Right renal cortex interstitium (tissue), 3 donors: ENCODE measurements at regions not wholly inside any gene's neighbourhood (a gene's known extent, or its start where the extent isn't known, plus 50 kb on each side); places are given as distances from the start of the nearest gene placed in this dataset.

ENCODE experiments used
- DNase-seq, 3 donors: peaks; one replicate each; pipeline ENCODE4 v3.0.0-alpha.2; 2013; ENCODE audit warnings: low read depth in 3 of 3, low spot score in 2 of 3

DNA sequence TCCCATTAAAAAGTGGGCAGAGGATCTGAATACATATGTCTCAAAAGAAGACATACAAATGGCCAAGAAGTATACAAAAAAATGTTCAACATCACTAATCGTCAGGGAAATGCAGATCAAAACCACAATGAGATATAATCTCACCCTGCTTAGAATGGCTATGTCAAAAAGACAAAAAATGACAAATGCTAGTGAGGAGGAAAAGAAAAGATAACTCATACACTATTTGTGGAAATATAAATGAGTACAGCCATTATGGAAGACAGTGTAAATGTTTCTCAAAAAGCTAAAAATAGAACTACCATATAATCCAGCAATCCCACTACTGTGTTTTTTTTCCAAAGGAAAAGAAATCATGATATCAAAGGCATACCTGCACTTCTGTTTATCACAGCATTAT lies 450.7 kb downstream of the EFNA5 start:
- DNase-seq: no peak

DNA sequence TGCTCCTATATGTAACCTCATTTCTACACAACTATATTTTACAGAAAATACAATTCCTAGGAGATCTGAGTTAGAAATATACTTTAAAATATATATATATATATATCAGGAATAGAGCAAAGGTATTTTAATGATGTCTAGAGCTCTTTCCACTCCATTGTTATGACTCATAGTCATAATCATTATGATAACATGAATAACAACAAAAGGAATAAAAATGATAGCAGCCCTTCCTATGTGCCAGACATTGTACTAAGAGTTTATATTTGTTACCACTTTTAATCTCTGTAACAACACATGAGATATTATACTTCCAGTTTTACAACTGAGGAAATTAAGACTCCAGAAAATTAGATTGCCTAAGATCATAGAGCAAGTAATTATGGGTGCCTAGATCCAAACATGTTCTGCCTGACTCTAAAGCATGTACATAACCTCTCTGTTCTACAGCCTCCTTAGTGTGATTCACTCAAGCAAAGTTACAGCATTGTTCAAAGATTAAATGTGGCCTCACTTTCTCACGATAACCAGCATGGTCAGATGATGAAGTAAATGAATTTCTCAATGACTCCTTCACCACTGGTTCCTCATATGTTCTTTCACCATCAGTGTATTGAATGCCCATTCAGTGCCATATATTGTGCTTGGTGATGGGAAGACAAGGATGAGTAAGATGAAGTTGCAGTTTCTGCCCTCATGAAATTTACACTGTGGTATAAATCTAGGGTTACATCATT lies 452.1 kb downstream of the EFNA5 start:
- DNase-seq: no peak

DNA sequence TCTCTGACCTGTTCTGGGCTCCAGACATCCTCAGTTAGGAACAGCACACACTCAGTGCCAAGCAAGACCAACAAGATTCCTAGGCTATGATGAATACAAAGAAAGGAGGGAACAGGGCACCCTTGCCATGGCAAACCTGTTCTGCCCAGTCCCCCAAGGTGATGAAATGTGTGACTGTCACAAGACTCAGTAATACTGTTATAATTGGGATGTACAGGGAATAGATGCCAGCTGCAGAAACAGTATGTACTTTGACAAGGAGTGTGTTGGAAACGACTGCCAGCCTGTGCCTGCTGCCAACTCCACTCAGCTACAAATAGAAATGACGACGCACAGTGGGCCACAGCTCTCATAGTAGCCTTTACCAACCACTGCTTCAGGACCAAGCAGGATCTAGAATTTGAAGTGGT lies 453.0 kb downstream of the EFNA5 start:
- no peak for DNase-seq

DNA sequence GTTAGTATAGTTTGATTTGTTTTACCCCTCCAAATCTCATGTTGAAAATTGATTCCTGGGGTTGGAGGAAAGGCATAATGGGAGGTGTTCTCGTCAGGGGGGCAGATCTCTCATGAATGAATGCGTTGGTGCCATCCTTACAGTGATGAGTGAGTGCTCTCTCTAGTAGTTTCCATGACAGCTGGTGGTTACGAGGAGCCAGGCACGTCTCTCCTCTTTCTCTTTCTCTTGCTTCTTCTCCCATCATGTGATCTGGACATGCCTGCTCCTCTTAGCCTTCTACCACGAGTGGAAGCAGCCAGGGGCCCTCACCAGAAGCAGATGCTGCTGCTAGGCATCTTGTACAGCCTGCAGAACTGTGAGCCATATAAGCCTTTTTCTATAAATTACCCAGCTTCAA lies 454.1 kb downstream of the EFNA5 start:
- DNase-seq: no peak

DNA sequence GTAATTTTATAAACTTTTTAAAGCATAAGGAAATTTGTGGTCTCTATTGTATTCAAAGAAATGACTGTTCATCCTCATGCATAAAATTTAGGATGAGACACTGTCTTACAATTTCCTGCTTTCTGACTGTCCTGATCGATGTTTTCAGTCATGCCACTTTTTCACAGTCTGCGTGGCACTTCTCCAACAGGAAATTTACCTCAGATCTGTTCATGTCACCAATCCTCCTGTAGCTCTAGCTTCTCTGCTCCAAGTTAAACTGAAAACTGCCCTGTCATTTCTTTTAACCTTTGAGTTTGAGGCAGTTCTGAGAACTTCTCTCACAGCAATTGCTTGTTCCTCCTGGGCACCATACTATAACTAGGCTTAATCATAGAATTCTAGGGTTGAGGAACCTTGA lies 455.1 kb downstream of the EFNA5 start:
- DNase-seq: no peak

DNA sequence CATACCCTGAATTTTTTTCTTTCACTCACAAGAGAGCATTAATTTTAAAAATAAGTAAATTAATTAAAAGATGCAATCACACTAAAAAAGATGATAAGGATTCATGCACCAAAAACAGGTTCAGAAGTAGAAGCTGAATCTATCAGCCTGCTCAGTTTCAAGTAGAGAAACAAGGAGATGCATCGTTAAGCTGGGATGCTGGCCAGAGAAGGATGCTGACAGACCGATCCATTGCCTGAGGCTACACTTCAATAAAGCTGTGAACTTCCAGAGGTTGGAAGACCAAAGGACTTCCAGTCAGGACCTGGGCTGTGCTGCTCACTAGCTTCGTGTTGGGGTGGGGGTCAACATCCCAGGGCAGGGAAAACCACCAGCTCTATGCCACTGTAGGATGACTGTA lies 457.7 kb downstream of the EFNA5 start:
- no peak for DNase-seq

DNA sequence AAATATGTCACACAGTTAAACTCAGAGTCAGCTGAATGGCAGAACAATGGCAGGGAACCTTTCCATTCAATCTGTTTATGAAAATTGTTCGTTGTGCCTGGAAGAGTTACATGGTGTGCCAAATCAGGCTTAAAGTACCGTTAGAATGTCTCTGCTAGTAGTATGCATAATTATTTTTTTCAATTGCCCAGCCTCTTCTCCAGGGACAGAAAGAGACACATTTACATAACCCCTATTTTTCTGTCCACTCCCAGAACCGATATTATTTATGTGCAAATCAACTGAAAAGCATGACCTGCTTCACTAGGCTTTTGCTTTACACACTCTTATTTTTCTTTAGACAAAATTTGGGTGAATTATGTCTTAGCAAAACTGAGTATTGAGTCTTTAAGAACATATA lies 459.1 kb downstream of the EFNA5 start:
- DNase-seq: no peak

DNA sequence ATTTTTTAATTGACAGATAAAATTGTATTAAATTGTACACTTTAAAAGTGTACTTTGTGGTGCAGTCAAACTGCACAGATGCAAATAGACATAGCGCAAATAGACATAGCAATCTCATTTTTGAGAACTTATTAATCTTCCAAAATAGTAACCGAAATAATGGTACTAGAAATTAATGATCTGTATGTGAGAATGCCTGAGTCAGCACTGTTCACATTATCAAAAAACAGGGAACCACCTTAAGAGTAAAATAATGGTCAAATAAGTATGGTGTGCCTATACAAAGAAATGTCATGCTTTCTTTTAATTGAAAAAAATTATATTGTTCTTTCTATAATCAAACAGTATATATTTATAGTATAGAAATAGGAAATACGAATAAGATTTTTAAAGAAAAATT lies 461.9 kb downstream of the EFNA5 start:
- DNase-seq: no peak

DNA sequence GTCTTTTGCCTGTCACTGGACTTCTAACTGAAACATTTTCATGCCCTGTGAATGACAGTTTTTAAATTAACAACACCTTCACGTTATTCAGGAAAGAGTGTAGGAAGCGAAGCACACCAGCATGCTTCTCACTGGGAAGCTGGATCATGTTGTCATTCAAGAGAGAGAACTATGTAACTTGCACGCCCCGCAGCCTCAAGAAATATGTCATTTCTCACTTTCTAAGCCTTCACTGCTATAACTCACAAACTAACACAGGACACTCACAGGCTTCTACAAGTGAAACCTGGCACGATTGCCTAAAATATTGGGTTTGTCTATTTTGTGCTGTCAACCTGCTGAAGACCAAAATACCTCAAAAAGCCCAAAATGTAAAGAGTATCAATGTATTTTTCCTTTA lies 466.3 kb downstream of the EFNA5 start:
- no peak for DNase-seq

DNA sequence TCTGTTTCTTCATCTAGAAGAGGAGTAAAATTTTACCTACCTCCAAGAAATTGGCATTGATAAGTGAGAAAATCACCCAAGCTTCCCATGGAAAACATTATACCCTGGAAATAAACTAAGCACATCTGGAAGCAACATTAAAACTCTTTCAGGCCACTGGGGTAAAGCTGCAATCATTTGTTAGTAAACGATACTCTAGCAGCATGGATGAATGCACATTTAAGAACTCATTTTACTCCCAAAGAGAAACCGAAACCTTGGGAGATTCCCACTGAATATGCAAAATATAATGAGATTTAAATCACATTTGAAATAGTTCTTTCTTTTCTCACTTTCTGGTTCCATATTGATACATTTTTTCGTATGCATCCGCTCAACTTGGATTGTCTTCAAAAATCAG lies 467.5 kb downstream of the EFNA5 start:
- peak in 1 of 3 donors; percentile 12 for DNase-seq

DNA sequence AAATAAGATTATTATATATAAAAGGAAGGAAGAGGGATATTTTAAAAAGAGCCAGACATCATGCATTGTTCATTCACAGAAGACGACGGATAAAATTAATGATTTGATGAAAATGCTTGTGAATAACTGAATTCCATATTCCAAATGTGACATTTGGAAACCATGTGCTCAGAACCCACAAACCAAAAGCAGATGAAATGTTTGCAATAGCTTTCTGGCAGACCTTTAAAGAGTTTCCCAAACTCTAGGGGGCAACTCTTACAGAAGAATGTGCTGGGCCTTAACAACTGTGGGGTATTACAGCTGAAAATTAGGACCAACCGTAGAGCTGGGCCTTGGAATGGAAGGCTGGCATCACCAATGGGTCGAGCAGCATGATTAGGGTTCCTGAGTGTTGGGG lies 471.0 kb downstream of the EFNA5 start:
- no peak for DNase-seq

DNA sequence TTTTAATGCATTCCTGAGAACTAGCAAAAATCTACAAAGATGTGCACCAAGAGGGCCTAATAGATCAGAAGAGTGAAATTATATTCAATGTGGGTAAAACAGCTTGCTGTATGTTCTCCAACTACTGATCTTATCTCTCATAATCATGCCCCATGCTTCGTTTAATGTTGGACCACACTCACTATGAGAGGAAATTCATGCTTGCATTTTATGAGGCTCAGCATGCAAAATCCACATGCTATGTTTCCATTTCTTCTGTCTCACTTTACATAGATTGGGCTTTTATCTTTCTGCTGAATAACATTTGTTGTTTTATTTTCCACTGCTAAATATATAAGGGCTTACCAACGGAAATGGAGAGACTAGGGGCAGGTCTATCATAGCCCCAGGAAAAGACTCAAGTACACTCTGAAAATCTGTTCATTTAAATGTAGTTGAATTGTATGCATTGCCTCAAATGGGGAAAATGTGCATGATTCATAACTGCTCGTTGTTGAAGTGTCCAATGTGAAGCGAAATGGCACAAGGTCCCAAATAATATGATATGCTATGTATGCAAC lies 474.2 kb downstream of the EFNA5 start:
- no peak for DNase-seq

DNA sequence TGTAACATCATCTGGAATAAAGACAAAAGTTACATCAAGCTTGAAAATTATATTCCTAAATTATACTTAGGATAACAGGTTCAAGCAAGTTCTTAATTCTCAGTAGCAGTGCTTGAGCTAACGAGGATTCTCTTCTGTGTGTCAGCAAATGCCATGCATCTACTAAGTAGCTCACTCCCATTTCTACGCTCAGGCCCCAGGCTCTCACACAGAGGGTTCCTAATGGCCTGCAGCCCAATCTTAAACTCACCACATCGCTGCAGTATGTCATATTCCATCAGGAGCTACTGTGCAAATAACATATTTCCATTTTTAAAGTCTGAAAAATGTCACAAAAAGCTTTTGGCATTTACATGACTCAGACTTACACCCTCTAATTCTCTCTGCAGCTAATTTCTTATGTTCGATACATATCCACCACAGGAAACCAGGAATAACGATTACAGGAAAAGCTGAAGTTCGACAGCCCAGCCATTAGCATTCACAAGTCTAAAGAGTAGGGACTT lies 474.8 kb downstream of the EFNA5 start:
- DNase-seq: no peak

DNA sequence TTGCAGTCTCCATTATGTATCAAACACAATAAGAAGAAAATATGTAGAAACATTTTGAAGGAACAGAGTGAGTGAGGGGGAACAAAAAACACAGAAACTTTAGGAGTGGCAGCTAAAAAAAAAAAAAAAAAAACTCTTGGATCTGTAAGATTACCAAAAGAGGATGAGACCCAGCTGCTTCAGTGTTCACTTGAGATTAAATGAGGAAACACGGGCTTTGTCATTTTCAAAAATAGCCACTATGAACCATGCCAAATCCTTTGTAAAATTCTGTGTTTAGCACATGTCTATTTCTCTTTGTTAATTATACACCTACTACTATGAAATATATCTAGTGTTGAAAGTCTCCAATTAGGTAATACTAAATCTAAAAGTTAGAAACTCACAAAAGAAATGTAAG lies 485.9 kb downstream of the EFNA5 start:
- no peak for DNase-seq

DNA sequence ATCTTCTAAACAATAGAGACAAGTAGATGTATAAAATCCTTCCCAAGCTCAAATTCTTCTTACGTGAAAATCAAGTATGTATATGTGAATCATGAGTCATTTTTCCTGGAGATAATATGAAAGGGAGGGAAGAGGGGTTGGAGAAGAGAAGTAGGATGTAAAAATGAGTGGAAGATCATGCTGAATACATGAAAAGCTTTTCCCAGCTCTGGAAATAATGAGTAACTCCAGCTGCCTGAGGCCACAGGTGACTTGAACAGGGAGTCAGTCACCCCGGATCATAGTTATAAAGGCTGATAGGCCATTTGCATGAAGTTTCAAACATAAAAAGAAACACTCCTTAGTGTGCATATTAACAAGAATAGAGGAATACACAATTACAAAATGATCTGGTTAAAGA lies 486.7 kb downstream of the EFNA5 start:
- no peak for DNase-seq

DNA sequence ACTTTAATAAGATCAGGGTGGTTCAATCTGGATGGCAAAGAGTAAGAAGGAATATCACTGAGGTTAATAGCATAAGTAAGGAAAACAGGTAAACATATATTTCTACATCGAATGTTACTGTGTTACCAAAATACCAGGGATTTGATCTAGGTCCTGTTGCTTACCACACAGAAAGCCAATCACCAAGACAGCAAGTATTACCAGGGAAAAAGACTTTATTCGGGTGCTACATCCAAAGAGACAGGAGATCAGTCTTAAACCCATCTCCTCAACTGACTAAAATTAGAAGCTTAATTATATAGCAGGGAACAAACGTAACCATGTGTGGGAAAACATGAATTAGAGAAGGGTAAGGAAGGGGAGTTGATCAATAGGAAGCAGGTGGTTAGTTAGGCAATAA lies 500.1 kb downstream of the EFNA5 start:
- DNase-seq: no peak

DNA sequence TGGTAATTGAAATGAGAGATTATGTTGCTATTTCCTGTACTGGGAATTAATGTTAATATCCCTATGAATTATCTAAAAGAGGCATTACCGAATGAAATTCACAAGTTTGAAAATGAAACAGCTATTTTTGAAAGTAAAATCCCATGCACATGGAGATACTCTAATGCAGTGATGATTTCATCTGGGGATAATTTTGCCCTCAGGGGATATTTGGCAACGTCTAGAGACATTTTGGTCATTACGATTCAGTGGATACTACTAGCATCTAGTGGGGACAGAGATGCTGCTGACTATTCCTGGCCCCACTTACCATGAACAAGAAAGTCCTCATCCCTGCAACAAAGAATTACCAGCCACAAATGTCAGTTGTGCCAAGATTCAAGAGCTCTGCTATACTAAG lies 500.9 kb downstream of the EFNA5 start:
- DNase-seq: no peak

DNA sequence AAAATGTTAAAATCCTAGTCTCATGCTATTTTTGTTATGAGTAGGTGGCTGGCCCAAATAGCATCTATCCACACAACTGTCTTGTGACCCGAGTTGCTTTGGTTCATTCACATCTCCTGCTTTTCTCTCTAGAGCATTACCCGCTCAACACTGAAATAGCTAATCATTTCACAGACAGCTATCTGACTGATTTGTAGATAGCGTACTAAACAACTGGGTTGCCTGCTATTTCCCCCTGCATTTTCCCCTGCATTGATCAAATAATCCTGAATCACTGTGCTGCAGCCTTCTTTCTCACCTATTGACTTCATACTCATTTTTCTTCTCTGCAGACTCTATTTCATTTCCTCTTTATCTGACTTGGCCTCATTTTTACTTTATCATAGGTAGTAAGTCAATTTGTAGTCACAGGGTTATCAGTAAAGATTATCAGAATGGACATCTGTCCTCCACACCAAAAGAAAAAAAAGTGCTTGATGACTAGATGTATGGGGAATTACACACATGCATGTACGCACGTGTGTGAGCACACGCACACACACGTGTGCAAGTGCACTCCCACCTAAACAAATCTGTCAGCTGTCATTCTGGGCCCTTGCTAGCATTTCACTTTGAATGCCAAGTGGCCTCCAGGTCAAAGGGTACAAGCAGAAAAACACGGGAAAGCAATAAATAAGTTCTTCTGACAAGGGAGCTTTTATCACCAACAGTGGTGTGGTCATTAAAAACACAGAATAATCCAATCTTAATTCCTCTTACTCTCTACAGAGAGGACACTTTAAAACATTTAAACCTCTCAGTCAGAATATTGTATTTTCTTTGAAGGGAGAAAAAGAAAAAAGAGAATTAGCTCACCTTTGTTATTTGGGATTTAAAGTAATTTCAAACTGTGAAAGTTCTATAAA lies 501.6 kb downstream of the EFNA5 start:
- DNase-seq: no peak

DNA sequence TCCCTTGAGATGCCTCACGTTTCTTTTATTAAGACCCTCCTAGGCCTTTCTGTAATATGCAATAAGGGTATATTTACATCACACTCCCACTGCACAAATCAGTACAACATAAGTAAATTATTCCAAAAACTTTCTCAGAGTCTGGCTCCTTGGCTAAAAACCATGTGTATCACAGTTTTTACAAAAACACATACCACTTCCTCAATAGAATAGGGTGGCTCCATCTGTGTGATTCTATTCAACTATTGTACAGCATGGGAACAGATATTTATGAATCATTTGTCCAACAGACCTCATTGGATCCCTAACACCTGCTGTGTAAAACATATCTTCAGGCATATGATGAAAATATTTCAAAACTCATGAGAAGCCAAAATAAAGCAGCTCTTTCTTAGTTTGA lies 502.7 kb downstream of the EFNA5 start:
- DNase-seq: no peak

DNA sequence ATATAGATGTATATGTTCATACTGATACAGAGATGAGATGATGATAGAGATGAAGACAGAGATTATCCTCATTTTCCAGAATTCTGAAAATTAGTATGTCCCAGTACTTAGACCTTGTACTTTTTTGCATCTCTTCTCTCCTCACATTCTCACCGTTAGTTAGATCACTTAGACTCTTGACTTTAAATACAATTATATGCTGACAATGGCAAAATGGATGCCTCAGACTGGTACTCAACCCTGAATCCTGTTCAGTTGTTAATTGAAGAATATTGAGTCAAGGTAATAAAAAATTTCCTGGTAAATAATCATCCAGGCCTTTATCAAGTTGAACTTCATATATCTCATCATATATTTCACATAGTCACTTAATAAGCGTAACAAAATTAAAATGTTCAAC lies 505.4 kb downstream of the EFNA5 start:
- DNase-seq: no peak

DNA sequence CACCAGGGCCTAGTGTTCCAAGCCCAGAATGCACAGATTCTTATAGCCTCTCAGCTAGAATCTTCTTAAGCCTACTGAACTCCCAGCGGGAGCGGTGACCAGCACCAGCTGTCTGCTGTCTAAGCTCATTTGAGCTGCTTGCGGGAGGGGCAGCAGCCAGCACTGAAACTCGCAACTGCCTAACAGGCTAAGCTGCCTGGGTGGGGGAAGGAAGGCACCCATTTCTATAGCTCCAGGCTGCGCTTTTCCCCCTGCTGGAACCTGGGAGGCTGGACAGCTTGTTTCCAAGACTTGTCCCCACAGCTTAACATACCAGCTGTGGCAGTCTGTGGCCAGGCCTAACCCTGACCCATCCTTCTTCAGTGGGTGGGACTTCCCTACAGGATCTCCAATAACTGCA lies 512.9 kb downstream of the EFNA5 start:
- DNase-seq: no peak

DNA sequence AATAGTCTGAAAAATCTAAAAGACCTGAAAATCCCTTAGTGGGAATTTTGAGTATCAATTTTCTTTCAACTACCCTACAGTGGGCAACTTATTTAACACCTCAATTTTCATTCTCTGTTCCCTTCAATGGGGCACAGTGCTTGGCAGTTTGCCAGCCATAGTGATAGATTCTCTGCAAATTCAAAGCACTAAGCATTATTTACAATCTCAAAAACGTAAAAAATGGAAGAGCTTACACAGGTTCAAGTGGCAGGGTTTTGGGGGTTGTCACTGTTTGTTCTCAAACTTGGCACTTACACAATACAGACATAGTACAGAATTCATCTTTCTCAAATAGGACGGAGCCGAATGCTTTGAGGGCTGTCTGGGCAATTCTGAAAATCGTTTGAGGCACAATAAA lies 515.0 kb downstream of the EFNA5 start:
- DNase-seq: no peak
